ENCODE measurements at regions not wholly inside any gene's neighbourhood (a gene's known extent, or its start where the extent isn't known, plus 50 kb on each side); places are given as distances from the start of the nearest gene placed in this dataset.
A peak's percentile ranks its signal among the peaks of the same experiment; 100 is the strongest.

DNA sequence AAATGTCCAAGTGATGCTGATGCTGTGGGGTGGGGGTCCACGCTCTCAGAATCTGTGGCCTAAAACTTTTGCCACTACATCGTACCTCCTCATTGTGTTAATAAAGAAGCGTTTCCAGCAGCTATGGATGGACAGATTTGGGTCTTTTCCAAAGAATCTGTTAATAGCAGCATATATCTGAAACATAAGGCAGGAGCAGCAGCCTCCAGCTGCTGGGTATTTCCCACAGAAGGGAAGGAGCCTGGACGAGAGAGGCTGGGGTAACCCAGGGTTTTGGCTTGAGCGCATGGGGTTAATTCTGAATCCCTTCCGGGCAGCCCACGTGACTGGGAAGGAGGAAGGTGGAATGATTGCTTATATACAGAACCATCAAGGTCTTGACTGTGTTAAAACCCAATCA lies 332.4 kb downstream of the BCOR start:
- Histone ChIP-seq H3K4me1 (peaks cover 0 to 19% (median 0%) of the 10 kb centered on the region in 9 donors), H3K27me3 (peaks cover 0 to 22% (median 0%) of the 10 kb centered on the region in 7 donors), H3K27ac (no peak overlapping the region), H3K4me3 (no peak overlapping the region), H3K36me3 (no peaks in the 10 kb centered on the region), H3K9me3 (no peaks in the 10 kb centered on the region)
- DNase-seq: no peak
- ATAC-seq: no peak
- intact Hi-C loops (cut with DNase I): no loop called here
- TF ChIP-seq, protein P1, sequence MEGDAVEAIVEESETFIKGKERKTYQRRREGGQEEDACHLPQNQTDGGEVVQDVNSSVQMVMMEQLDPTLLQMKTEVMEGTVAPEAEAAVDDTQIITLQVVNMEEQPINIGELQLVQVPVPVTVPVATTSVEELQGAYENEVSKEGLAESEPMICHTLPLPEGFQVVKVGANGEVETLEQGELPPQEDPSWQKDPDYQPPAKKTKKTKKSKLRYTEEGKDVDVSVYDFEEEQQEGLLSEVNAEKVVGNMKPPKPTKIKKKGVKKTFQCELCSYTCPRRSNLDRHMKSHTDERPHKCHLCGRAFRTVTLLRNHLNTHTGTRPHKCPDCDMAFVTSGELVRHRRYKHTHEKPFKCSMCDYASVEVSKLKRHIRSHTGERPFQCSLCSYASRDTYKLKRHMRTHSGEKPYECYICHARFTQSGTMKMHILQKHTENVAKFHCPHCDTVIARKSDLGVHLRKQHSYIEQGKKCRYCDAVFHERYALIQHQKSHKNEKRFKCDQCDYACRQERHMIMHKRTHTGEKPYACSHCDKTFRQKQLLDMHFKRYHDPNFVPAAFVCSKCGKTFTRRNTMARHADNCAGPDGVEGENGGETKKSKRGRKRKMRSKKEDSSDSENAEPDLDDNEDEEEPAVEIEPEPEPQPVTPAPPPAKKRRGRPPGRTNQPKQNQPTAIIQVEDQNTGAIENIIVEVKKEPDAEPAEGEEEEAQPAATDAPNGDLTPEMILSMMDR (IDR thresholded peaks at IDR 0.05): no peak
- WGBS, 2 donors: 73 to 84% methylated on average over 7 of the region's 7 CpGs

DNA sequence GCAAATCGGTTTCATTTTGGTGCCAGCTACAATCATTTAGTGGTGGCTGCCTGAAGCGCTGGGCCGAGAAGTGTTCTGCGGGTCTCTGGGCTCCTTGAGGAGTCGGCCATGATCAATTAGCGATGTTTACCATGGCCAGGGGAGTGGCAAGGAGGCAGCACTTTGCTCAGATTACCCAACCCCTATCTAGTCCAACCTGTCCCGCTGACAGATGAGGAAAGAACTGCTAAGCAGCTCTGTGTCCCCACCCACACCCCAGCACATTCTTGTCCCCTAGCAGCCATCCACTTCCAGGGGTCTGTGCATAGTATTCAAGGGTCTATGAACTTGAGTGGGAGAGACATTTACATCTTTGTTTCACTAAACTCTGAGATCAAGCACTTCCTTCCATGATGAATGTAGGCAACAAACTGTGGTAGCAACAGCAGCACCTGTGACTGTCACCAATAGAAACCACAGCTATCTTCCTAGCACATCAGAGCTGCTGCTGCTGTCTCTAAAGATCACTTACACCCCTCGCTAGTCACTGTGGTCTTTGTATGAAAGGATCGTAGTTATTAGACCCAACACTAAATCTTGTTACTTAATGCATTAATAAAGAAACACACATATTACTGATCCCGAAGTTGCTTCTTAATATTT lies 331.6 kb downstream of the BCOR start:
- 89 to 94% methylated on average over 10 of the region's 10 CpGs for WGBS, 2 donors
- intact Hi-C loops (cut with DNase I): no loop called here
- Histone ChIP-seq H3K36me3 (no peaks in the 10 kb centered on the region), H3K27ac (peak overlapping the region in 2 of 10 donors; percentile 3 to 31), H3K4me1 (peaks cover 0 to 18% (median 0%) of the 10 kb centered on the region in 9 donors), H3K27me3 (peaks cover 0 to 25% (median 0%) of the 10 kb centered on the region in 7 donors), H3K4me3 (no peak overlapping the region), H3K9me3 (no peaks in the 10 kb centered on the region)
- TF ChIP-seq, protein P1 (IDR thresholded peaks at IDR 0.05): no peak
- no peak for ATAC-seq
- DNase-seq: no peak

DNA sequence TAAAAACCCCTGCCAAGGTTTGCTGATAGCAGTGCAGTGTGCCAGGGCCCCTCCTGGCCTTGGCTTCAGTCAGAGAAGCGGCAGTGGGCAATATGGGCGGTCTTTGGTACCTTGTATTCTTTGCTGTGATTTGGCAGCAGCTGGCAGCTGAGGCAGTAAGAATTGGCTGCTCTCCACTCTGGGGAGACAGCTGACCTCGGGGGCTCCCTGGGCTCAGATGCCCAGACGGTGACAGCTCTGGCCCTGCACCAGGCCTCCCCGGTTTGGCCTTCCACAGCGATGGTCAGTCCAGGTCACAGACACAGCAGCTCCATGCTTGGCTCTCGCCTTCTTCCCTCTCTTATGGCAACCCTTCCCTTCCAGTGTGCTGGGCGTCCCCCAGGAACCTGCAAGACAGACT lies 330.9 kb downstream of the BCOR start:
- TF ChIP-seq, protein P1 (IDR thresholded peaks at IDR 0.05): no peak
- 22 to 49% methylated on average over 6 to 8 of the region's 8 CpGs for whole genome bisulfite sequencing, 2 donors
- peak in 1 of 2 donors; percentile 31 for DNase-seq
- peaks cover 0 to 20% (median 1%) of the 10 kb centered on the region in 9 donors for H3K4me1 ChIP-seq
- intact Hi-C loops (cut with DNase I): no loop called here
- peak; percentile 54 to 93 (median 74) for ATAC-seq
- H3K27ac ChIP-seq: peak overlapping the region in 1 of 10 donors; percentile 31
- H3K4me3 ChIP-seq: no peak overlapping the region
- H3K27me3 ChIP-seq: peaks cover 0 to 32% (median 0%) of the 10 kb centered on the region in 7 donors
- no peaks in the 10 kb centered on the region for H3K36me3 ChIP-seq
- no peaks in the 10 kb centered on the region for H3K9me3 ChIP-seq

DNA sequence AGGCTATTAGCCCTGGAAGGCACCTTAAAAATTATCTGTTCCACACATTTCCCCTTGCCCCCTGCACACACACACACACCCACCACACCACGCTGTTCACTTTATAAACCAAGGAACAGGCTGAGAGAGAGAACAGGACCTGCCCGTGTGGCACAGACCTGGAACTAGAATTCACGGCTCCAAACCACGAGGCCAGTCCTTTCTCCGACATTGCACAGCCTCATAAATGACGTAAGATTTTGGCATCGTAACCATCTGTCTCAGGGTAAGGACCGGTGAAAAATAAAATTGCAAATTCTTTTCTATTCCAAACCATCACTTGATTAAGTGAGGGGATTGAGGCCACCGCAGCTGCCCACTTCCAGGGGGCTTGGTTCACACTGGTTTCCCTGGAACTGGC lies 330.3 kb downstream of the BCOR start:
- no peak overlapping the region for H3K4me3 ChIP-seq
- H3K27ac ChIP-seq: peak overlapping the region in 1 of 10 donors; percentile 31
- no peak for DNase-seq
- H3K36me3 ChIP-seq: no peaks in the 10 kb centered on the region
- ATAC-seq: peak in 2 of 8 donors; percentile 41 to 49
- intact Hi-C loops (cut with DNase I): no loop called here
- peaks cover 0 to 24% (median 7%) of the 10 kb centered on the region in 9 donors for H3K4me1 ChIP-seq
- no peaks in the 10 kb centered on the region for H3K9me3 ChIP-seq
- TF ChIP-seq, protein P1 (IDR thresholded peaks at IDR 0.05): no peak
- H3K27me3 ChIP-seq: peaks cover 0 to 37% (median 0%) of the 10 kb centered on the region in 7 donors
- WGBS, 2 donors: 65 to 73% methylated on average over 9 of the region's 9 CpGs

All from heart right ventricle (tissue), 16 donors.